Esophagus muscularis mucosa (tissue), 3 donors: ENCODE measurements at regions not wholly inside any gene's neighbourhood (a gene's known extent, or its start where the extent isn't known, plus 50 kb on each side); places are given as distances from the start of the nearest gene placed in this dataset.

Source experiments
- CTCF ChIP-seq, 3 experiments: fragments of 200-600 bp in 2 of 3; fragments of 450-650 bp in 1 of 3; sonication (generic) in 2 of 3; IDR thresholded peaks; one replicate each; pipeline ENCODE4 v1.5.1; 2017 to 2019; ENCODE audit warnings: antibody characterized with exemption in 3 of 3, mild to moderate bottlenecking in 2 of 3, moderate library complexity in 1 of 3
- POLR2A ChIP-seq: fragments of 450-650 bp; IDR thresholded peaks from one replicate; pipeline ENCODE4 v1.6.1; 2017; ENCODE audit warnings: antibody characterized with exemption, moderate library complexity, mild to moderate bottlenecking, low read depth

- TF ChIP-seq CTCF (IDR thresholded peaks at IDR 0.05) (no peak), POLR2A (no peak)
Observed at GRCh38 chr9:105967797-105968196, 273.5 kb downstream of the TMEM38B start.
